Uterus (tissue), 3 donors: ENCODE measurements at regions not wholly inside any gene's neighbourhood (a gene's known extent, or its start where the extent isn't known, plus 50 kb on each side); places are given as distances from the start of the nearest gene placed in this dataset.

Experiments used
- DNase-seq, 2 donors: peaks; one replicate each; pipeline ENCODE4 v3.0.0-alpha.2; 2019 to 2020
- H3K27ac ChIP-seq, 2 donors: fragments of 200-600 bp; sonication (generic); 1 replicate in 1 of 2; 2 replicates in 1 of 2; pipeline ENCODE4 v1.5.1; 2016 to 2018
- H3K27me3 ChIP-seq, 2 donors: fragments of 200-600 bp; sonication (generic); one replicate each; pipeline ENCODE4 v1.5.1; 2018 to 2019; ENCODE audit warnings: control low read depth in 1 of 2
- H3K36me3 ChIP-seq, 2 donors: fragments of 200-600 bp; sonication (generic); one replicate each; pipeline ENCODE4 v1.5.1; 2019; ENCODE audit warnings: control low read depth in 1 of 2
- H3K4me1 ChIP-seq, 2 donors: fragments of 200-600 bp; sonication (generic); one replicate each; pipeline ENCODE4 v1.5.1; 2018 to 2019; ENCODE audit warnings: control low read depth in 1 of 2
- H3K4me3 ChIP-seq, 2 donors: fragments of 200-600 bp; sonication (generic); 1 replicate in 1 of 2; 2 replicates in 1 of 2; pipeline ENCODE4 v1.5.1; 2018 to 2019; ENCODE audit warnings: mild to moderate bottlenecking in 1 of 2
- H3K9me3 ChIP-seq, 2 donors: fragments of 200-600 bp; sonication (generic); one replicate each; pipeline ENCODE4 v1.5.1; 2019; ENCODE audit warnings: control low read depth in 1 of 2
- CTCF ChIP-seq, 4 experiments: fragments of 200-600 bp in 2 of 4; fragments of 450-650 bp in 2 of 4; sonication (generic) in 2 of 4; IDR thresholded peaks; one replicate each; pipeline ENCODE4 v1.5.1; 2016 to 2019; ENCODE audit warnings: antibody characterized with exemption in 4 of 4, mild to moderate bottlenecking in 2 of 4, moderate library complexity in 1 of 4
- POLR2A ChIP-seq, 2 donors: fragments of 450-650 bp; IDR thresholded peaks; one replicate each; pipeline ENCODE4 v1.6.1; 2016; ENCODE audit warnings: antibody characterized with exemption in 2 of 2, mild to moderate bottlenecking in 1 of 2, moderate library complexity in 1 of 2
- intact Hi-C: fragments of 100-400 bp; cut with DNase I; formaldehyde crosslinking; loops from one replicate; pipeline ENCODE4 v1.15.1; 2023; ENCODE audit warnings: low total_unique reads
- donor health status: DM: yes; HTN: yes; CAD: no.

GRCh38 chrX:137354851-137355250 lies 211.1 kb upstream of the ZIC3 start:
- Histone ChIP-seq H3K36me3 (no peaks in the 10 kb centered on the region), H3K9me3 (no peaks in the 10 kb centered on the region), H3K27me3 (no peaks in the 10 kb centered on the region), H3K4me3 (no peak overlapping the region), H3K4me1 (no peaks in the 10 kb centered on the region), H3K27ac (no peak overlapping the region)
- intact Hi-C loops: no loop called here
- no peak for DNase-seq
- TF ChIP-seq CTCF (IDR thresholded peaks at IDR 0.05) (no peak), POLR2A (IDR thresholded peaks at IDR 0.05) (no peak)

GRCh38 chrX:137353404-137353803 lies 212.5 kb upstream of the ZIC3 start:
- DNase-seq: no peak
- H3K9me3 ChIP-seq: no peaks in the 10 kb centered on the region
- no peak for TF ChIP-seq CTCF (IDR thresholded peaks at IDR 0.05)
- TF ChIP-seq POLR2A (IDR thresholded peaks at IDR 0.05): no peak
- no peak overlapping the region for H3K27ac ChIP-seq
- no peaks in the 10 kb centered on the region for H3K4me1 ChIP-seq
- no peak overlapping the region for H3K4me3 ChIP-seq
- H3K27me3 ChIP-seq: no peaks in the 10 kb centered on the region
- H3K36me3 ChIP-seq: no peaks in the 10 kb centered on the region
- intact Hi-C loops: no loop called here

- no peaks in the 10 kb centered on the region for H3K36me3 ChIP-seq
- no peaks in the 10 kb centered on the region for H3K4me1 ChIP-seq
- DNase-seq: no peak
- intact Hi-C loops: no loop called here
- no peak overlapping the region for H3K27ac ChIP-seq
- H3K4me3 ChIP-seq: no peak overlapping the region
- H3K27me3 ChIP-seq: no peaks in the 10 kb centered on the region
- TF ChIP-seq CTCF (IDR thresholded peaks at IDR 0.05): no peak
- TF ChIP-seq POLR2A (IDR thresholded peaks at IDR 0.05): no peak
- no peaks in the 10 kb centered on the region for H3K9me3 ChIP-seq
Observed at GRCh38 chrX:137352101-137352660, 213.7 kb upstream of the ZIC3 start.

GRCh38 chrX:137342969-137343368 lies 223.0 kb upstream of the ZIC3 start:
- H3K36me3 ChIP-seq: no peaks in the 10 kb centered on the region
- no peaks in the 10 kb centered on the region for H3K9me3 ChIP-seq
- no peak for DNase-seq
- no peak overlapping the region for H3K27ac ChIP-seq
- no peak for TF ChIP-seq POLR2A (IDR thresholded peaks at IDR 0.05)
- no peak overlapping the region for H3K4me3 ChIP-seq
- intact Hi-C loops: no loop called here
- no peaks in the 10 kb centered on the region for H3K4me1 ChIP-seq
- H3K27me3 ChIP-seq: peaks cover 0 to 3% of the 10 kb centered on the region in 2 donors

GRCh38 chrX:137313627-137314026 lies 252.3 kb upstream of the ZIC3 start:
- intact Hi-C loops: no loop called here
- no peak overlapping the region for H3K27ac ChIP-seq
- H3K36me3 ChIP-seq: no peaks in the 10 kb centered on the region
- H3K27me3 ChIP-seq: no peaks in the 10 kb centered on the region
- H3K9me3 ChIP-seq: no peaks in the 10 kb centered on the region
- no peaks in the 10 kb centered on the region for H3K4me1 ChIP-seq
- H3K4me3 ChIP-seq: no peak overlapping the region
- no peak for TF ChIP-seq CTCF (IDR thresholded peaks at IDR 0.05)
- no peak for TF ChIP-seq POLR2A (IDR thresholded peaks at IDR 0.05)
- no peak for DNase-seq

GRCh38 chrX:137305404-137305803 lies 260.5 kb upstream of the ZIC3 start:
- no peak overlapping the region for H3K4me3 ChIP-seq
- H3K36me3 ChIP-seq: no peaks in the 10 kb centered on the region
- H3K9me3 ChIP-seq: no peaks in the 10 kb centered on the region
- DNase-seq: no peak
- no peak overlapping the region for H3K27ac ChIP-seq
- intact Hi-C loops: no loop called here
- no peaks in the 10 kb centered on the region for H3K27me3 ChIP-seq
- H3K4me1 ChIP-seq: no peaks in the 10 kb centered on the region
- TF ChIP-seq CTCF (IDR thresholded peaks at IDR 0.05) (no peak), POLR2A (IDR thresholded peaks at IDR 0.05) (no peak)
